GM23338 (cell line): ENCODE measurements at regions not wholly inside any gene's neighbourhood (a gene's known extent, or its start where the extent isn't known, plus 50 kb on each side); places are given as distances from the start of the nearest gene placed in this dataset.

ENCODE experiments used
- ATAC-seq: fragments of 200-7000 bp; cut with Tn5 transposase; 3 replicates; pipeline ENCODE4 v1.9.1; 2020
- DNase-seq: peaks from one replicate; pipeline ENCODE4 v3.0.0-alpha.2; 2015; ENCODE audit warnings: low spot score
- H2AFZ ChIP-seq: fragments of 200-600 bp; sonication (generic); 2 replicates; pipeline ENCODE4 v1.8.0; 2016; ENCODE audit warnings: antibody characterized with exemption, mild to moderate bottlenecking, moderate library complexity
- H3F3A ChIP-seq: fragments of 200-600 bp; sonication (generic); replicated peaks from 2 replicates; pipeline ENCODE4 v1.8.0; 2017; ENCODE audit warnings: antibody characterized with exemption, mixed run types, low read depth
- H3K27ac ChIP-seq: fragments of 200-600 bp; sonication (generic); 2 replicates; pipeline ENCODE4 v1.6.1; 2016; ENCODE audit warnings: low read depth
- H3K27me3 ChIP-seq: fragments of 200-600 bp; sonication (generic); 2 replicates; pipeline ENCODE4 v1.8.0; 2016; ENCODE audit warnings: mild to moderate bottlenecking, mixed run types, moderate library complexity; ENCODE audit not compliant: insufficient read depth
- H3K36me3 ChIP-seq: fragments of 200-600 bp; sonication (generic); 2 replicates; pipeline ENCODE4 v1.8.0; 2016; ENCODE audit warnings: mild to moderate bottlenecking; ENCODE audit not compliant: insufficient read depth
- H3K4me1 ChIP-seq: fragments of 200-600 bp; sonication (generic); 2 replicates; pipeline ENCODE4 v1.8.0; 2016; ENCODE audit warnings: mild to moderate bottlenecking, moderate library complexity; ENCODE audit not compliant: insufficient read depth
- H3K4me2 ChIP-seq: fragments of 200-600 bp; sonication (generic); 2 replicates; pipeline ENCODE4 v1.7.1; 2017; ENCODE audit warnings: mixed run types
- H3K4me3 ChIP-seq: fragments of 200-600 bp; sonication (generic); 2 replicates; pipeline ENCODE4 v1.6.1; 2016; ENCODE audit warnings: mixed run types
- H3K79me2 ChIP-seq: fragments of 200-600 bp; sonication (generic); replicated peaks from 2 replicates; pipeline ENCODE4 v1.8.0; 2017; ENCODE audit warnings: mild to moderate bottlenecking; ENCODE audit not compliant: insufficient read depth
- H3K9me2 ChIP-seq: fragments of 200-600 bp; sonication (generic); 2 replicates; pipeline ENCODE4 v1.8.0; 2017; ENCODE audit not compliant: insufficient read depth
- H4K20me1 ChIP-seq: fragments of 200-600 bp; sonication (generic); replicated peaks from 2 replicates; pipeline ENCODE4 v1.8.0; 2017; ENCODE audit warnings: mild to moderate bottlenecking; ENCODE audit not compliant: insufficient read depth
- H3K27ac Mint-ChIP-seq: 2 replicates; pipeline ENCODE4 v1.8.0; 2020; ENCODE audit warnings: inconsistent platforms, mild to moderate bottlenecking, moderate library complexity, mixed read lengths
- H3K27me3 Mint-ChIP-seq: 3 replicates; pipeline ENCODE4 v1.8.0; 2022; ENCODE audit warnings: low read depth, mild to moderate bottlenecking, moderate library complexity, mixed read lengths, inconsistent platforms; ENCODE audit not compliant: insufficient read depth, poor library complexity
- H3K36me3 Mint-ChIP-seq: 3 replicates; pipeline ENCODE4 v1.8.0; 2021; ENCODE audit warnings: low read depth, mild to moderate bottlenecking, inconsistent platforms, moderate library complexity, mixed read lengths
- H3K4me1 Mint-ChIP-seq: 3 replicates; pipeline ENCODE4 v1.8.0; 2020; ENCODE audit warnings: mild to moderate bottlenecking, inconsistent platforms, mixed read lengths
- H3K4me3 Mint-ChIP-seq: 3 replicates; pipeline ENCODE4 v1.8.0; 2021; ENCODE audit warnings: moderate library complexity, mild to moderate bottlenecking, inconsistent platforms, mixed read lengths
- H3K9me3 Mint-ChIP-seq: 3 replicates; pipeline ENCODE4 v1.8.0; 2020; ENCODE audit warnings: moderate library complexity, mild to moderate bottlenecking, inconsistent platforms, mixed read lengths
- CREB1 ChIP-seq: fragments of 250-450 bp; sonication (Bioruptor Pico); IDR thresholded peaks from 2 replicates; pipeline ENCODE4 v1.5.0; 2020; ENCODE audit warnings: low read depth, mild to moderate bottlenecking, moderate library complexity
- CTCF ChIP-seq, 2 experiments: fragments of 200-600 bp in 1 of 2; sonication (generic) in 1 of 2; conservative IDR thresholded peaks; 2 replicates each; pipeline versions ENCODE4 v1.5.1 to v1.6.1; 2016 to 2017; ENCODE audit warnings: antibody characterized with exemption in 2 of 2, low read depth in 2 of 2, mild to moderate bottlenecking in 2 of 2, moderate library complexity in 1 of 2
- EZH2phosphoT487 ChIP-seq: fragments of 200-600 bp; sonication (generic); IDR thresholded peaks from one replicate; pipeline ENCODE4 v1.8.1; 2018; ENCODE audit warnings: antibody characterized with exemption; ENCODE audit not compliant: unreplicated experiment
- ZNF114 ChIP-seq: fragments of 250-450 bp; sonication (Bioruptor Pico); IDR thresholded peaks from 2 replicates; pipeline ENCODE4 v1.5.0; 2020; ENCODE audit warnings: mild to moderate bottlenecking, moderate library complexity
- ZNF462 ChIP-seq: fragments of 250-450 bp; sonication (Bioruptor Pico); IDR thresholded peaks from 2 replicates; pipeline ENCODE4 v1.5.0; 2020; ENCODE audit warnings: mild to moderate bottlenecking, moderate library complexity

GRCh38 chr4:71689822-71690221 lies 94.1 kb downstream of the GC start:
- ATAC-seq = no peak
- H3K27me3 Mint-ChIP-seq = peaks cover 1% of the 10 kb centered on the region
- peak overlapping the region; percentile 76; the same call in 1 of the 2 replicates for H2AFZ ChIP-seq

More at GRCh38 chr4:71689822-71690221, 94.1 kb downstream of the GC start:
- Histone ChIP-seq H3K27me3 (no peaks in the 10 kb centered on the region), H3K27ac (no peak overlapping the region), H3K4me2 (no peak overlapping the region), H3K9me2 (peaks cover 6% of the 10 kb centered on the region; the same call in 1 of the 2 replicates), H4K20me1 (no peaks in the 10 kb centered on the region), H3K36me3 (no peaks in the 10 kb centered on the region), H3F3A (no peaks in the 10 kb centered on the region), H3K4me1 (peaks cover 17% of the 10 kb centered on the region), H3K79me2 (no peaks in the 10 kb centered on the region), H3K4me3 (no peak overlapping the region)
- DNase-seq = no peak
- no peak overlapping the region; the same call in 1 of the 2 replicates for H3K27ac Mint-ChIP-seq
- TF ChIP-seq ZNF462 (CRISPR knock-in tag) = no peak
- TF ChIP-seq CTCF (conservative IDR thresholded peaks at IDR 0.05; ENCODE audit: low read depth in 2 of 2) = no peak
- no peak for TF ChIP-seq EZH2phosphoT487
- no peak for TF ChIP-seq ZNF114 (CRISPR knock-in tag)
- no peak for TF ChIP-seq CREB1 (CRISPR knock-in tag)
- H3K4me3 Mint-ChIP-seq = no peak overlapping the region
- peaks cover 25% of the 10 kb centered on the region for H3K4me1 Mint-ChIP-seq
- no peaks in the 10 kb centered on the region; the same call in 2 of the 3 replicates for H3K9me3 Mint-ChIP-seq
- H3K36me3 Mint-ChIP-seq = no peaks in the 10 kb centered on the region
